ENCODE measurements at regions not wholly inside any gene's neighbourhood (a gene's known extent, or its start where the extent isn't known, plus 50 kb on each side); places are given as distances from the start of the nearest gene placed in this dataset.
A peak's percentile ranks its signal among the peaks of the same experiment; 100 is the strongest.

- intact Hi-C loops (cut with micrococcal nuclease), result loop anchor here (5.0 to 10.0 kb wide), 4 partner anchors 277 to 1712 kb away; partner anchors contain the start of genes HTT, HTT-AS, LETM1 and RGS12
- H3K79me2 ChIP-seq (ENCODE audit: control insufficient read depth, insufficient read depth, low read length), result no peaks in the 10 kb centered on the region
- Mint-ChIP-seq H3K27me3 (no peaks in the 10 kb centered on the region), H3K9me3 (ENCODE audit: insufficient read depth) (no peaks in the 10 kb centered on the region), H3K4me3 (peak overlapping the region; percentile 85), H3K4me1 (peaks cover 4% of the 10 kb centered on the region), H3K27ac (peak overlapping the region; percentile 83)
- peak; percentile 79 for ATAC-seq (ENCODE audit: low read depth)
- H3K4me1 ChIP-seq (ENCODE audit: control insufficient read depth in 2 of 2, insufficient read depth in 2 of 2, low read length in 2 of 2), result peaks cover 0 to 4% of the 10 kb centered on the region in 2 donors
- TF ChIP-seq, protein P1, sequence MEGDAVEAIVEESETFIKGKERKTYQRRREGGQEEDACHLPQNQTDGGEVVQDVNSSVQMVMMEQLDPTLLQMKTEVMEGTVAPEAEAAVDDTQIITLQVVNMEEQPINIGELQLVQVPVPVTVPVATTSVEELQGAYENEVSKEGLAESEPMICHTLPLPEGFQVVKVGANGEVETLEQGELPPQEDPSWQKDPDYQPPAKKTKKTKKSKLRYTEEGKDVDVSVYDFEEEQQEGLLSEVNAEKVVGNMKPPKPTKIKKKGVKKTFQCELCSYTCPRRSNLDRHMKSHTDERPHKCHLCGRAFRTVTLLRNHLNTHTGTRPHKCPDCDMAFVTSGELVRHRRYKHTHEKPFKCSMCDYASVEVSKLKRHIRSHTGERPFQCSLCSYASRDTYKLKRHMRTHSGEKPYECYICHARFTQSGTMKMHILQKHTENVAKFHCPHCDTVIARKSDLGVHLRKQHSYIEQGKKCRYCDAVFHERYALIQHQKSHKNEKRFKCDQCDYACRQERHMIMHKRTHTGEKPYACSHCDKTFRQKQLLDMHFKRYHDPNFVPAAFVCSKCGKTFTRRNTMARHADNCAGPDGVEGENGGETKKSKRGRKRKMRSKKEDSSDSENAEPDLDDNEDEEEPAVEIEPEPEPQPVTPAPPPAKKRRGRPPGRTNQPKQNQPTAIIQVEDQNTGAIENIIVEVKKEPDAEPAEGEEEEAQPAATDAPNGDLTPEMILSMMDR (IDR thresholded peaks at IDR 0.05), result no peak
- TF ChIP-seq EZH2 (IDR thresholded peaks at IDR 0.05; ENCODE audit: borderline replicate concordance, insufficient read depth, low read depth, low read length, poor library complexity, severe bottlenecking), result no peak
- ChIA-PET CTCF (interaction anchor here (1.0 to 1.5 kb wide), 2 partner anchors 113 to 224 kb away, joined by 3 read pairs; no protein-coding TSS in a partner anchor), POLR2A (interaction anchor here (0.6 kb wide), 2 partner anchors 144 to 877 kb away, joined by 8 to 9 read pairs; no protein-coding TSS in a partner anchor)
- H3K9me3 ChIP-seq (ENCODE audit: control extremely low read depth in 1 of 3, control insufficient read depth in 2 of 3, insufficient read depth in 1 of 3, low read length in 2 of 3), result peaks cover 0 to 8% (median 0%) of the 10 kb centered on the region in 3 donors
- peaks cover 34% of the 10 kb centered on the region for H4K20me1 ChIP-seq (ENCODE audit: control insufficient read depth, insufficient read depth, low read length, poor library complexity, severe bottlenecking)
- H3K4me2 ChIP-seq (replicated peaks; ENCODE audit: low read depth, low read length, poor library complexity, severe bottlenecking), result peak overlapping the region; percentile 100
- H3K4me3 ChIP-seq (ENCODE audit: control extremely low read depth in 1 of 5, extremely low read depth in 1 of 5, insufficient read depth in 1 of 5, low read depth in 2 of 5, low read length in 4 of 5), result peak overlapping the region; percentile 72 to 84 (median 76)
- H3K9ac ChIP-seq (ENCODE audit: low read length), result peak overlapping the region; percentile 91
- no peaks in the 10 kb centered on the region for H3K27me3 ChIP-seq (replicated peaks in 1 of 4; ENCODE audit: control extremely low read depth in 1 of 4, control insufficient read depth in 3 of 4, insufficient read depth in 4 of 4, low read length in 3 of 4)
- H3K36me3 ChIP-seq (replicated peaks in 1 of 2; ENCODE audit: control extremely low read depth in 1 of 2, control insufficient read depth in 1 of 2, extremely low read depth in 1 of 2, insufficient read depth in 2 of 2, low read length in 1 of 2), result no peaks in the 10 kb centered on the region
- H3K27ac ChIP-seq (ENCODE audit: low read length in 2 of 2), result peak overlapping the region; percentile 46 to 71
- peak; percentile 95 for DNase-seq
- peak overlapping the region; percentile 87 for H2AFZ ChIP-seq (ENCODE audit: insufficient read depth, low read depth, low read length, poor library complexity, severe bottlenecking)
- WGBS (ENCODE audit: insufficient coverage), result under 1% methylated on average over 35 of the region's 46 CpGs
Observed at GRCh38 chr4:1579901-1580691, 104.0 kb downstream of the FAM53A start.
